HG03108 (cell line): ENCODE measurements at regions not wholly inside any gene's neighbourhood (a gene's known extent, or its start where the extent isn't known, plus 50 kb on each side); places are given as distances from the start of the nearest gene placed in this dataset.
"Not testable (repeated sequence)": the region's sequence is repeated elsewhere in the genome, so short reads cannot be mapped to it uniquely, and the experiment has no call there.

Experiments
- ATAC-seq: cut with Tn5 transposase; IDR thresholded peaks from one replicate; pipeline ENCODE4 v1.9.1; 2021; ENCODE audit warnings: moderate library complexity; ENCODE audit not compliant: unreplicated experiment

DNA sequence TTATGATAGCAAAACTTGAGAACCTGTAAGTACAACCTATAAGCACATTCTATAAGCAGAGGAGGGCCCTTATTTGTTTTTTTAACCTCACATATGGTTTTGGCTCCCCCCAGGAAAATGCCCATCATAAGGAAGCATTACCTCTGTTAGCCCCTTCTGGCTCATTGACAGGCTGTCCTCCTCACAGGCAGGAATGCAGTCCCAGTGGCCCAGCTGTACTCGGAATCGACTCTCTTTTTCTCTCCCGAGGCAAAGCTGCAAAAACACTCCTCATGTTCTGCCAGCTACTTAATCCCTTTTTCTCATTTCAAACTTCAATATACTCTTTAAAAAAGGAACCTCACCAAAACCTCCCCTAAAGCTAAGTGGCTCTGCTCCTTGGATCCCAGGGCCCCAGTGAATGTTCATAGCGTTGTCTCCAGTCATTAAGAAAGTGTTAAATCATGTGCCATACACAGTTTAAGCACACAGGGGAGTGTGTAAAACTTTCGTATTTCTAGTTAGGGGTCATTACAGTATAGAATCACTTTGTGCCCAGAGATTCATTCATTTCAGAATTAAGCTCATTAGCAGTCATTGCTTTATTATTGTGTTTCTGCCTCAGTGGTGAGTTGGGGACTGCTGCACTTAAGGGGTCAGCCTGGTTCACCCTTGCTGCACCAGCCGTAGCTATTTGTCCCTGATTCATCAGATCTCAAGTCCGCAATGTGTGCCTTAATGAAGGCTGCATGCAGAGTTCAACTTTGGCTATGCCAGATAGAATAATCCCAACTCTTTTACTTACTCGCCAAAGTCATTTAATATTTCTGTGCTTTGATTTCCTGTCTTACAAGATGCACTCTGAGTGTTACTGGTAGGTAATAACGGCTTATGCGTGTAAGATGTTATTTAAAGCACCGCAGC, 57.6 kb downstream of the JRKL start:
- ATAC-seq, result no peak

GRCh38 chr11:96448225-96448624, 58.4 kb downstream of the JRKL start:
- ATAC-seq, result no peak

- no peak for ATAC-seq
Measured at GRCh38 chr11:96456111-96456510, 66.3 kb downstream of the JRKL start.

DNA sequence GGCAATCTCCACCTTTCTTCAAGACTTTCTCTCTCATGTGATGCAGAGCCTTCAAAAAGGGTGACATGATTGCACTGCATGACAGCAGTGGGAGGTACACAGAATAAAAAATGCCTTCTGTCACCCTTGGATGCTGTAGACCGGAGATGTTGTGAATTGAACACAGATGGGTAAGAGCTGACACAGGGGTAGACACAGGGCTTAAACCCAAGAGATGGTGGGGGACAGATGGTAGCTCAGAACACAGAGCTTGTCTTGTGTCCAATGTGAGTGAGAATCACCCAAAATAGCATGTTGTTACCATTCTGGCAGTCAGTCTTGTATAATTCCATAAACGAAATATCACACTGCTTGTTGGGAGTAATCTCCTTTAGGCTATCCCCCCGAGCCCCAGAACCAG, 69.9 kb downstream of the JRKL start:
- ATAC-seq, result no peak

- no peak for ATAC-seq
Measured at GRCh38 chr11:96461871-96462270, 72.1 kb downstream of the JRKL start.

- peak; percentile 84 for ATAC-seq
Measured at GRCh38 chr11:96464700-96465307, 75.0 kb downstream of the JRKL start.

DNA sequence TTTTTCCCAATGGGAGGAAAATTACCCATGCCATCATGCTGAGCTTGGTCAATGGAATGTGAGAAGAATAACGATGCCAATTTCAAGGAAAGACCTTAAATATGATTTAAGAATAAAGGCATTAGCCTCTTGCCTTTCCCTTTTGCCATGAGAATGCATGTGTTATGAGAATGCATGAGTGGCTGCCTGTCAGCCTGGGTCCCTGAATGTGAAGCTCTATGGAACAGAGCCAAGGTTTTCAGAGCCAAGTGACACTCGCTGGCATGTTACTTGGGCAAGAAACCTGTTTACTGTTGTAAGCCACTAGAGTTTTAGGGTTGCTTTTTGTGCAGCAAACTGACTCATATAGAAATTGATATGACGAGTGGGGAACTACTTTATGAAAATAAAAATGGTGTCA, 75.7 kb downstream of the JRKL start:
- no peak for ATAC-seq

GRCh38 chr11:96466607-96467006, 76.8 kb downstream of the JRKL start:
- no peak for ATAC-seq

GRCh38 chr11:96469776-96470175, 80.0 kb downstream of the JRKL start:
- no peak for ATAC-seq

DNA sequence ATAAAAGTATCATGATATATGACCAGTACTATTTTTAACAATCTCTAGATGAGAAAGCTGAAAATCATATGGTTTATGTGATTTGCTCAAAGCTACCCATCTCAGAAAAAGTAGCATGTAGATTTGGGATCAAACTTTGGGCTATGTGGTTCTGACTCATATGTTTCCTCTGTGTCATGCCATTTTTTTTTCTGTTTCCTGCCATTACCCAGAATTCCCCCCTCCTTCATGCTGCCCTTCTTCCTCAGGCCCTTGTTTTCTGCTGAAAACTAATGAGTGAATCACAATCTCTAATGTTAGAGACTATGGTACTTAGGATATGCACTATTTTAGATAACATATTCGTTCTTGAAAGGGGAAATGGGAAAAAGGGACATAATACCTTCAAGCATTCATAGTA, 80.7 kb downstream of the JRKL start:
- ATAC-seq, result no peak

DNA sequence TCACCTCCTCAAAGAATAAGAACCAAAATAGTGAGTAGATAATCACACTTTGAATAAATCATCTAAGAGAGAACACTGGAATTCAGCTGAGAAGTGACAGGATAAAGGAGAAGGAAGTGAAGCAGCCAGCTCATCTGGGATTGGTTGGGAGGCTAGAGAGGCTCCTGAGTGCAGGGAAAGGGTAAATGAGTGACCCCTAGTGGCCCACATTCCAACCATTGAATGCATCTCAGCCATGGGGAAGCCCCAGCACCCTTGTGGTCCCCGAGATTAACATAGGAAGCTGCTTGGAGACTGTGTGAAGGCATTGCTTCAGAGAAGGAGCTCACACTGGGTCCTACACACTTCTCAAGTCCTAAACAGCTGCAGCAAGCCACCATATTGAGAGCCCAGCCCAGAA, 82.3 kb downstream of the JRKL start:
- ATAC-seq, result no peak

DNA sequence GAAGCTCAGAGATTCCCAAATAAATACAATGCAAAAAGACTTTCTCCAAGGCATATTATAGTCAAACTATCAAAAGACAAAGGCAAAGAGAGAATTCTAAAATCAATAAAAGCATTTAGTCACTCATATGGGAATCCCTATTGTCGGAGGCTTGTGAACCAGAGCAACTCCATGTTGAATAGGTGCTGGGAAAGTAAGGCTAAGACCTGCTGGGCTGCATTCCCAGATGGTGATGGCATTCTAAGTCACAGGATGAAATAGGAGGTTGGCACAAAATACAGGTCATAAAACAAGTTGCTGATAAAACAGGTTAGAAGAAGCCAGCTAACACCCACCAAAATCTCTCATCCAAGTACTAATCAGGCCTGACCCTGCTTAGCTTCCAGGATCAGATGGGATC, 84.5 kb downstream of the JRKL start:
- ATAC-seq, result no peak

DNA sequence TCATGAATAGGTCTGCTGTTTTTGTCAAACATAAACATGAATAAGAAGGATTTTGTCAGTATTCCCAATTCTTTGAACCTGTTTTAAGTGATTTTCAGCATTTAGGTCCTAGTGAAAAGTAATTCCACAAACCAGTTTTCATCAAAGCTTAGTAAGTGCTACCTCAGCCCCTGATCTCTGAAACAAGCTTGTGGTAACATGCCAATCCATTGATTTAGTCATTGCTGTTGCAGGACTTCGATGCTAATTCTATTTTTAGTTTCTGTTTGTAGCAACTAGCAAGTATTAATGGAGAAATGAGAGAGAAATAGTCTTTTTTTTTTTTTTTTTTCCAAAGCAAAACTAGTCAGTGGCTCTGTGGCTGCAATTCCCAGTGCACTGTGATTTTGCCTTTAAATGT, 91.4 kb downstream of the JRKL start:
- ATAC-seq, result no peak

GRCh38 chr11:96481771-96482170, 92.0 kb downstream of the JRKL start:
- no peak for ATAC-seq

GRCh38 chr11:96482193-96482592, 92.4 kb downstream of the JRKL start:
- ATAC-seq, result no peak

- no peak for ATAC-seq
Measured at GRCh38 chr11:96483374-96483955, 93.7 kb downstream of the JRKL start.

GRCh38 chr11:96484361-96484760, 94.5 kb downstream of the JRKL start:
- ATAC-seq, result no peak

GRCh38 chr11:96486890-96487611, 97.2 kb downstream of the JRKL start:
- no peak for ATAC-seq

DNA sequence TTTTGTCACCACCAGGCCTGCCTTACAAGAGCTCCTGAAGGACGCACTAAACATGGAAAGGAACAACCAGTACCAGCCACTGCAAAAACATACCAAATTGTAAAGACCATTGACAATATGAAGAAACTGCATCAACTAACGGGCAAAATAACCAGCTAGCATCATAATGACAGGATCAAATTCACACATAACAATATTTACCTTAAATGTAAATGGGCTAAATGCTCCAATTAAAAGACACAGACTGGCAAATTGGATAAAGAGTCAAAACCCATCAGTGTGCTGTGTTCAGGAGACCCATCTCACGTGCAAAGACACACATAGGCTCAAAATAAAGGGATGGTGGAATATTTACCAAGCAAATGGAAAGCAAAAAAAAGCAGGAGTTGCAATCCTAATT, 99.1 kb downstream of the JRKL start:
- ATAC-seq, result not testable (repeated sequence)

GRCh38 chr11:96500440-96500839, 110.6 kb downstream of the JRKL start:
- no peak for ATAC-seq

DNA sequence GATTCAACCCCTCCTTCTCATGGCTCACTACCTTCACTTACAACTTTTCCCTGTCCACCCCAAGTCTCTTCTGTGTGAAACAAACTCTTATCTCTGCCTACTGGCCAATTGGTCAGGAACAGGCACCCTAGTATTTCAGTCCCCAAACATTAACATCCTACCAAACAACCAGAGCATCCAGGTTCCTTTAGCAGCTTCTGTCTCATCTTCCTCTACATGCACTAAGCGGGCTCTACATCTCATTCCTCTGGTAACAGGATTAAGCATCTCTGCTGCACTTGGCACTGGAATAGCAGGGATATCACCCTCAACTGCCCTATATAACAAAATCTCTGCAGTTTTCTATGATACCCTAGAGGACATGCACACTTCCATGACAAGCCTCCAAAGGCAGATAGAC, 116.2 kb downstream of the JRKL start:
- no peak for ATAC-seq

DNA sequence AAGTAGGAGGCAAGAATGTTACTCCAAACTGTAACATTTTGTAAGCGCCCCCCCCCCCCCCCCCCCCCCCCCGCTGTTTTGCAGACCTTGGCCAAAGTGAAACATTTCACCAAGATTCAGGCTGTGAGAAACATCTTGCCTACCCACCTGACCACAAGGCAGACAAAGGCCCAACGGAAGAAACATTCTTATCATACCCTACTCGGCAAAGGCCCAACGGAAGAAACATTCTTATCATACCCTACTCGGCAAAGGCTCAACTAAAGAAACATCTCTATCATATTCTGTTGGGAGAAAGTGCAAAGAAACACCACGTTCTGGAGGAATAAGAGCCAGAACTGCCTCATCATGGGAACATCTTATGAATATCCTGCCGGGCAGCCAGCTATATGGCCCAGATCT, 117.1 kb downstream of the JRKL start:
- ATAC-seq, result no peak
